ENCODE measurements at regions not wholly inside any gene's neighbourhood (a gene's known extent, or its start where the extent isn't known, plus 50 kb on each side); places are given as distances from the start of the nearest gene placed in this dataset.

DNA sequence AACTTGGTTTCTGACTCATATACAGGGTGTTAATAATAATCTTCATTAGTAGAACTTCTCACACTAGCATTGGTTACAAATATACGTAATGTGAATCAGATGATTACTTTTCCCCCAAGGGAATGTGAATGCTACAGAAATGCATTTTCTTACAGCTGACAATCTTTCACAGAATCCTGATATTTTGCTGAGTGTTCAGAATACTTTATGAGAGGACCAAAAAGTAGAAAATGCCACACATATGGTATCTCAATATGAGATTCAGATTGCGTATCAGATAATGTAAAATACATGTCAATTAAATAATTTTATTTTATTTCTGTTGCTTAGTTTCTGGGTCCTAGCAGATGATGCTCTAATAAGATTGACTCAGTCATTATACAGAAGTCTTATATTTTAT lies 979.9 kb upstream of the GBE1 start:
- Histone ChIP-seq H3K36me3 (no peaks in the 10 kb centered on the region), H3K4me1 (no peaks in the 10 kb centered on the region), H3K4me3 (no peak overlapping the region), H3K9me3 (no peaks in the 10 kb centered on the region), H3K27ac (no peak overlapping the region), H3K27me3 (no peaks in the 10 kb centered on the region)
- DNase-seq (no peak), ATAC-seq (no peak)
- intact Hi-C loops (cut with DNase I), result no loop called here
- 81 to 89% (median 83%) methylated on average over 2 of the region's 2 CpGs for WGBS, 4 donors
- TF ChIP-seq POLR2A (IDR thresholded peaks at IDR 0.05), result no peak
- TF ChIP-seq, protein P1, sequence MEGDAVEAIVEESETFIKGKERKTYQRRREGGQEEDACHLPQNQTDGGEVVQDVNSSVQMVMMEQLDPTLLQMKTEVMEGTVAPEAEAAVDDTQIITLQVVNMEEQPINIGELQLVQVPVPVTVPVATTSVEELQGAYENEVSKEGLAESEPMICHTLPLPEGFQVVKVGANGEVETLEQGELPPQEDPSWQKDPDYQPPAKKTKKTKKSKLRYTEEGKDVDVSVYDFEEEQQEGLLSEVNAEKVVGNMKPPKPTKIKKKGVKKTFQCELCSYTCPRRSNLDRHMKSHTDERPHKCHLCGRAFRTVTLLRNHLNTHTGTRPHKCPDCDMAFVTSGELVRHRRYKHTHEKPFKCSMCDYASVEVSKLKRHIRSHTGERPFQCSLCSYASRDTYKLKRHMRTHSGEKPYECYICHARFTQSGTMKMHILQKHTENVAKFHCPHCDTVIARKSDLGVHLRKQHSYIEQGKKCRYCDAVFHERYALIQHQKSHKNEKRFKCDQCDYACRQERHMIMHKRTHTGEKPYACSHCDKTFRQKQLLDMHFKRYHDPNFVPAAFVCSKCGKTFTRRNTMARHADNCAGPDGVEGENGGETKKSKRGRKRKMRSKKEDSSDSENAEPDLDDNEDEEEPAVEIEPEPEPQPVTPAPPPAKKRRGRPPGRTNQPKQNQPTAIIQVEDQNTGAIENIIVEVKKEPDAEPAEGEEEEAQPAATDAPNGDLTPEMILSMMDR (IDR thresholded peaks at IDR 0.05), result no peak

DNA sequence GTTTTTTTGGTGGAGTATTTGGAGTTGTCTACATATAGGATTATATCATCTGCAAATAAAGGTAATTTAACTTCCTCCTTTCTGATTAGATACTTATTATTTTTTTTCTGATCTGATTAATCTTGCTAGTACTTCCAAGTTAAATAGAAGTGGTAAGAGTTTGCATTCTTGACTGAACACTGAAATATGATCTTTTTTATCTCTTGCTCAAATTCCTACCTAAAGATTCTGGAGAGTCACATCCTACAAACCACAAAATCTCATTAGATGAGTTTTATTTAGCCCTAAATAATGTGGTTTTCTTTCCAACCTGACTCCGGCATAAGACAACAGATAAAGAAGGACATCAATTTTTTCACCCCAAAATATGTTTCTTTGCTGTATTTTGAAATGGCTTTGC lies 977.9 kb upstream of the GBE1 start:
- ATAC-seq, result no peak
- WGBS, 4 donors, result 71 to 86% (median 84%) methylated on average over 1 of the region's 1 CpG
- Histone ChIP-seq H3K4me3 (no peak overlapping the region), H3K9me3 (no peaks in the 10 kb centered on the region), H3K4me1 (no peaks in the 10 kb centered on the region), H3K36me3 (no peaks in the 10 kb centered on the region), H3K27ac (no peak overlapping the region), H3K27me3 (no peaks in the 10 kb centered on the region)
- intact Hi-C loops (cut with DNase I), result no loop called here
- DNase-seq, result no peak
- no peak for TF ChIP-seq POLR2A (IDR thresholded peaks at IDR 0.05)
- TF ChIP-seq, protein P1 (IDR thresholded peaks at IDR 0.05), result no peak

DNA sequence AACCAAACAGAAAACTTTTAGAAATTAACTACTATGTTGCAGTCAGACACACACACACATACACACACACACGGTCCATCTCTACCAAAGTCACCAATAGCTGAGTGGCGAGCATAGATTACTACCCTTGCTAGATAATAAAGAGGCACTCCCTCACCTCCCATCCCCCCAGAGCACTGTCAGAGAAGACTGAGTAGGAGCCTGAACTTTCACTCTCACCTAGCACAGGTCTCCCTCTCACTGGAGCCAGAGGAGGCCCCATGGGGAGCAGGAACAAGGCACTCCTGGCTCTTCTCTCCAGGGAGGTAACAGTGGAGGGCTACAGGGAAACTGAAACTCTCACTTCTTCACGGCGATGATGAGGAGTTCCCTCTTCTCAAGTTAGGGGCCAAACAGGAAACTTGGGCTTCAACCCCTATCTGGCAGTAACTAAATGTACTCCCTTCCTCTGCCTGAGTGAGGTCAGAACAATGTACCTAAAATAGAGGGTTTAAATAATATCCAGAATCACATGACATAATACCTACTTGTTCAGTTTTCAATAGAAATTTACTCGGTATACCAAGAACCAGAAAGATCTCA lies 975.3 kb upstream of the GBE1 start:
- H3K4me1 ChIP-seq, result no peaks in the 10 kb centered on the region
- TF ChIP-seq POLR2A (IDR thresholded peaks at IDR 0.05), result no peak
- TF ChIP-seq, protein P1 (IDR thresholded peaks at IDR 0.05), result no peak

DNA sequence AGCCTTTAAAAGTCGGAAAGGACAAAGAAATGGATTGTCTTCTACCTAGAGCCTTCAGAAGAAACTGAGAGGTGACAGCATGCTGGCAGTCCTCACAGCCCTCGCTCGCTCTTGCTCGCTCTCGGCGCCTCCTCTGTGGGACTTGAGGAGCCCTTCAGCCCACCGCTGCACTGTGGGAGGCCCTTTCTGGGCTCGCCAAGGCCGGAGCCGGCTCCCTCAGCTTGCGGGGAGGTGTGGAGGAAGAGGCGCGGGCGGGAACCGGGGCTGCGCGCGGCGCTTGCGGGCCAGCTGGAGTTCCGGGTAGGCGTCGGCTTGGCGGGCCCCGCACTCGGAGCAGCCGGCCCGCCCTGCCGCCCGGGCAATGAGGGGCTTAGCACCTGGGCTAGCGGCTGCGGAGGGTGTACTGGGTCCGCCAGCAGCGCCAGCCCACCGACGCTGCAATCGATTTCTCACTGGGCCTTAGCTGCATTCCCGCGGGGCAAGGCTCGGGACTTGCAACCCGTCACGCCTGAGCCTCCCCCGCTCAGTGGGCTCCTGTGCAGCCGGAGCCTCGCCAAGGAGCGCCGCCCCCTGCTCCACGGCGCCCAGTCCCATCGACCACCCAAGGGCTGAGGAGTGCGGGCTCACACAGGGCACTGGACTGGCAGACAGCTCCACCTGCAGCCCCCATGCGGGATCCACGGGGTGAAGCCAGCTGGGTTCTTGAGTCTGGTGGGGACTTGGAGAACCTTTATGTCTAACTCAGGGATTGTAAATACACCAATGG lies 953.8 kb upstream of the GBE1 start:
- no peak overlapping the region for H3K27ac ChIP-seq
- DNase-seq (no peak), ATAC-seq (no peak)
- H3K27me3 ChIP-seq, result no peaks in the 10 kb centered on the region
- H3K36me3 ChIP-seq, result no peaks in the 10 kb centered on the region
- TF ChIP-seq POLR2A (IDR thresholded peaks at IDR 0.05), result no peak
- TF ChIP-seq, protein P1 (IDR thresholded peaks at IDR 0.05), result no peak
- peaks cover 0 to 11% (median 0%) of the 10 kb centered on the region in 12 donors for H3K9me3 ChIP-seq
- 89 to 92% (median 91%) methylated on average over 17 to 53 of the region's 53 CpGs for WGBS, 4 donors
- H3K4me1 ChIP-seq, result no peaks in the 10 kb centered on the region
- intact Hi-C loops (cut with DNase I), result no loop called here
- H3K4me3 ChIP-seq, result no peak overlapping the region

More for the DNA sequence above, 975.3 kb upstream of the GBE1 start:
- Histone ChIP-seq H3K36me3 (no peaks in the 10 kb centered on the region), H3K9me3 (no peaks in the 10 kb centered on the region), H3K27me3 (no peaks in the 10 kb centered on the region), H3K4me3 (no peak overlapping the region), H3K27ac (no peak overlapping the region)
- 63 to 67% (median 66%) methylated on average over 5 of the region's 5 CpGs for WGBS, 4 donors
- intact Hi-C loops (cut with DNase I), result no loop called here
- ATAC-seq (no peak), DNase-seq (no peak)

Measured in heart left ventricle (tissue), 16 donors.